Activated T-helper 1 cell treated with anti-CD3 and anti-CD28 coated beads, Interleukin-2, amount 50 U/mL, for 16 hours (primary cell): ENCODE measurements at regions not wholly inside any gene's neighbourhood (a gene's known extent, or its start where the extent isn't known, plus 50 kb on each side); places are given as distances from the start of the nearest gene placed in this dataset.

Experiments
- DNase-seq, 2 donors: peaks; one replicate each; pipeline ENCODE4 v3.0.0-alpha.2; 2020; ENCODE audit warnings: low read depth in 1 of 2, low spot score in 1 of 2

- DNase-seq, result no peak
These were observed 53.3 kb upstream of the SLC6A11 start for GRCh38 chr3:10762611-10763247.

GRCh38 chr3:10763248-10763620 is 52.8 kb upstream of the SLC6A11 start:
- DNase-seq, result no peak

- DNase-seq, result no peak
These were observed 52.2 kb upstream of the SLC6A11 start for GRCh38 chr3:10763817-10764258.

GRCh38 chr3:10764259-10765051 is 51.6 kb upstream of the SLC6A11 start:
- DNase-seq, result no peak

- DNase-seq, result no peak
These were observed 49.9 kb upstream of the SLC6A11 start for GRCh38 chr3:10766049-10766705.
